ENCODE measurements at regions not wholly inside any gene's neighbourhood (a gene's known extent, or its start where the extent isn't known, plus 50 kb on each side); places are given as distances from the start of the nearest gene placed in this dataset.
A peak's percentile ranks its signal among the peaks of the same experiment; 100 is the strongest.

DNA sequence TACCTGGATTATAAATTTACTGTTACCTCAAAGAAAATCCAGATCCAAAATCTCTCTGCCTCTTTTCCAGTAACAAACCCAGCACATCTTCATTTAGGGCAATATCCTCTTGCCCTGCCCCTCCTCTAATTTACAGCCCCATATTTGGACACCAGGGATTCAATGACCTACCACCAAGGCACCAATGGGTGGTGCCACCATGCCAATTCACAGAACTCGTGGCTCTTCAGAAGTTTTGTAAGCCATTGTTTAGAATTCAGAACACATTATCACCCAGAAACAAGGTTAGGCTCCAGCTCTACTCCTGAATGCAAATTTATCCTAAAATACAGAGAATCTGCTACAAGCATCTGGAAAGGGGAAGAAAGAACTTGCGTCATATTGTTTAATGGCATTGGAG is 67.8 kb upstream of the SASH1 start:
- no peak for DNase-seq (ENCODE audit: low read depth in 2 of 2)

DNA sequence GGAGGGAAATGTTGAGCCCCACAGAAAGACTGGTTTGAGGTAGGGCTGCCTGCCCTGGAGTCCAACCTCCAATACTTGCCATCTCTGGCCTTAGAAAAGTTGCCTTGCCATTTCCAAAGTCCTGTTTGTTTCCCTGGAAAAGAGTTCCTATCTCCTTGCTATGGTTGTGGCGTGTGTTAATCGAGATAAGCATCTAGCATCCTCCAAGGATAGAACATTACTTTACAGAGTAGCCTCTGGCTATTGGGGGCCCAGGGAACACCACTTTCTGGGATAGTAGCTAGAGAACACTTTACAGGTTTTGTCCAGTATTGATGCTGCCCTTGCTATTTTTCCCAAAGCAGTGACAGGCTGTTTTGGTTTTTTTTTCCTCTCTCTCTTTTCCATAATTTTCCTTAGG is 57.4 kb upstream of the SASH1 start:
- DNase-seq (ENCODE audit: low read depth in 2 of 2) = no peak

DNA sequence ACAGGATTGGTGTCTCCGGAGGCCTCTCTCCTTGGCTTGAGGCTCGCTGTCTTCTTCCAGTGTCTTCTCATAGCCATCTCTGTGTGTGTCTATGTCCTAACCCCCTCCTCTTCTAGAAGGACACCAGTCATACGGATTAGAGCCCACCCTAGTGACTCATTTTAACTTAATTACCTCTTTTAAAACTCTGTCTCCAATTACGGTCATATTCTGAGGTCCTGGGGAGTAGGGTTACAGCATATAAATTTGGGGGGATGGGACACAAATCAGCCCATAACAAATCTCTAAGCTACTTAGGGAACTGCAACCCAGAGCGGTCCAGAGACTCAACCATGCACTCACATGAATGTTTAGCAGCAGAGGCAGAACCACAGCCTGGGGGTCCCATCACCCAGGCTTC is 56.1 kb upstream of the SASH1 start:
- DNase-seq (ENCODE audit: low read depth in 2 of 2) = no peak

DNA sequence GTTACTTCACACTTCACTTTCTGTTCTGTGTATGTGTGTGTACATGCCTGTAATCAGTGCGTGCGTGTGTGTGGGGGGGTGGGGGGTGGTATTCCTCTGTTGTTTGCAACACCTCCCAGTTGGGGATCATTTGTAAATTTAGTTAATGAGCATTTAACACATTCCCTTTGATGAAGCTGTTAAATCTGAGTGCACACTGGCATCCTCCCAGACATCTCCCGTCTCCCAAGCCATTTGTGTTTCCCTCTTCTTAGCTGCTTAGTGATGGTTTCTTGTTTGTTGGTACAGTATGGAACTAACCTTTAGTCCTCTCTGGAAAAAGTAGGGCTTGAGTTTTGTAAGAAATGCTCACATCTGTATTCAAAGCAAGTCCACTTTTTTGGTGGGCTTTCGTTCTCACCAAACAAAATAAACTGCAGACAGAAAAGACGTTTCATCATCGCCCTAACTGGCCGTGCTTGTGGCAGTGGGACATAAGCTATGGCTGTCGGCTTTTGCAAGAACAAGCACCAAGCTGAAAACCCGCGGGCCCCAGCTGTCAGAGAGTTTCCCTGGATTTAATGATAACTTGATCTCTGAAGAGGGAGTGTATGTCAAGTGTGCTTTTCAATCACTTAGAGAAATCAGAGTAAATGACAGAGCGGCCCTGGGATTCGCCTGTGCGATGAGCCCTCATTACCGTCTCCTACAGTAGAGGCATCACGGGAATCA is 54.9 kb upstream of the SASH1 start:
- no peak for DNase-seq (ENCODE audit: low read depth in 2 of 2)

DNA sequence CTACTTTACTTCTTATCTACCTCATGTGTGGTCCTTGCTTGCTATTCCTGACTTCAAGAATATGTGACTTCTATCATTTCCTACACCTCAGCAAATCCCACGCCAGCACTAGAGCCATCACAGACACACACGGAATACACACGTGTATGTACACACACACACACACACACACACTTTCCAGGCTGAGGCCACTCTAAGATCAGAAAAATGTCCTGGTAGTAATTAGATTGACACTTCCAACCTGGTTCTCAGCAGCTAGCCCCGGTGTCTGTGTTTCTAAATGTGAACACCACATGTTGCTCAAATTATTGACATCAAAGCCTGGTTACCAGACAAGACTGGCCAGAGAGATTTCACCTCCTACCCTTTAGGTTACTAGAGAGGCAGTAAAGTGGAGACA is 54.1 kb upstream of the SASH1 start:
- DNase-seq (ENCODE audit: low read depth in 2 of 2) = no peak

DNA sequence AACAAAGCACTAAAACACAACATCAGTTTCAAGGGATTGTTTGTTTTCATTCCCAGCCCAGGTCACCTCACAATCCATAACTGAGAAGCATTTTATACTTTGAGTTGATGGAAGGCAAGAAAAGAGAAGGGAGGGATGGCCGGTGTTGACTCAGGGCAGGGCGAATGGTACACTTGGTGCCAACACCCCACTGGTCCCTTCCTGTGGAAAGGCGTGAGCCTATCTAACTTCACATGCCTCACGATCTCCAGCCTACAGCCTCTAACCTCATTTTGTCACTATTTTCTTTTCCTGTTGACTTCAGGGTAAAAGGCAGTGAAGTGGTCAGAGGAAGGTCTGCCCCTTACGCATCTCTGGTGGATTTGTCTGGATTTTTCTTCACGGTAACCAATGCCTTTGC is 53.5 kb upstream of the SASH1 start:
- peak in 1 of 2 donors; percentile 30 for DNase-seq (ENCODE audit: low read depth in 2 of 2)

DNA sequence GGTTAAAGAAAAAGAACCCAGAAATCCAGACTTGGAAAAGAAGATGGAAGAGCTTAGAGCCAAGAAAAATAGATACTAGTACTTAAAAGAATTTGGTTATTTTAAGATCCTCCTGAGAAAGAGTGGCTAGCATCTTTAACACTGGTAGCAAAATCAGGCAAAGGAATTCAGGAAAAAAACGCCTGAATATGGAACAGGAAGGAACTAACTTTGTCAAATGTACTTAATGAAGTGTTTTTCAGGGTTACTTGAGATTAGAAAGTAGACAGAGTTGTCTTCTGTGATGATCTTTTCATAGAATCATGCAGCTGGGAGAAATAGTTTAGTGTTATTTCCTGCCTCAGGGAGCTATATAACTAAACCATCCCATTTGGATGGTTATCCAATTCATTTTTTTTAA is 50.8 kb upstream of the SASH1 start:
- DNase-seq (ENCODE audit: low read depth in 2 of 2) = peak in 1 of 2 donors; percentile 9

Data from dermis microvascular lymphatic vessel endothelial cell (primary cell).